ENCODE measurements at regions not wholly inside any gene's neighbourhood (a gene's known extent, or its start where the extent isn't known, plus 50 kb on each side); places are given as distances from the start of the nearest gene placed in this dataset.
"Not testable (repeated sequence)": the region's sequence is repeated elsewhere in the genome, so short reads cannot be mapped to it uniquely, and the experiment has no call there.

DNA sequence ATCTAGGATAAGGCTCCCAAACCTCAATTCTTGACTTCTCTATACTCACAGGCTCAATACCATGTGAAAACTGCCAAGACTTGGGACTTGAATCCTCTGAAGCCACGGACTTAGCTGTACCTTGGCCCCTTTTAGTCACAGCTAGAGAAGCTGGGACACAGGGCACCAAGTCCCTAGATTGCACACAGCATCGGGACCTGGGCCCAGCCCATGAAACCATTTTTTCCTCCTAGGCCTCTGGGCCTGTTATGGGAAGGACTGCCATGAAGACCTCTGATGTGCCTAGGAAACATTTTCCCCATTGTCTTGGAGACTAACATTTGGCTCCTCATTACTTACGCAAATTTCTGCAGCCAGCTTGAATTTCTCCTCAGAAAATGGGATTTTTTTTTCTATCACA, 1011.8 kb upstream of the DDX18 start:
- H2AFZ ChIP-seq (ENCODE audit: low read length) = no peak overlapping the region
- no peak overlapping the region for H3K4me3 ChIP-seq (replicated peaks in 1 of 4; ENCODE audit: control extremely low read depth in 1 of 4, insufficient read depth in 1 of 4, low read depth in 3 of 4, low read length in 4 of 4)
- no peaks in the 10 kb centered on the region for H3K27me3 ChIP-seq (ENCODE audit: control insufficient read depth, insufficient read depth, low read length)
- no peaks in the 10 kb centered on the region for H3K9me3 ChIP-seq (ENCODE audit: control insufficient read depth, insufficient read depth, low read depth, low read length)
- H3K4me2 ChIP-seq (ENCODE audit: extremely low read depth, insufficient read depth, low read length) = no peak overlapping the region
- no peaks in the 10 kb centered on the region for H3K36me3 ChIP-seq (ENCODE audit: control insufficient read depth, insufficient read depth, low read length)
- no peak overlapping the region for H3K27ac ChIP-seq (ENCODE audit: insufficient read depth, low read length)
- TF ChIP-seq, protein P1, sequence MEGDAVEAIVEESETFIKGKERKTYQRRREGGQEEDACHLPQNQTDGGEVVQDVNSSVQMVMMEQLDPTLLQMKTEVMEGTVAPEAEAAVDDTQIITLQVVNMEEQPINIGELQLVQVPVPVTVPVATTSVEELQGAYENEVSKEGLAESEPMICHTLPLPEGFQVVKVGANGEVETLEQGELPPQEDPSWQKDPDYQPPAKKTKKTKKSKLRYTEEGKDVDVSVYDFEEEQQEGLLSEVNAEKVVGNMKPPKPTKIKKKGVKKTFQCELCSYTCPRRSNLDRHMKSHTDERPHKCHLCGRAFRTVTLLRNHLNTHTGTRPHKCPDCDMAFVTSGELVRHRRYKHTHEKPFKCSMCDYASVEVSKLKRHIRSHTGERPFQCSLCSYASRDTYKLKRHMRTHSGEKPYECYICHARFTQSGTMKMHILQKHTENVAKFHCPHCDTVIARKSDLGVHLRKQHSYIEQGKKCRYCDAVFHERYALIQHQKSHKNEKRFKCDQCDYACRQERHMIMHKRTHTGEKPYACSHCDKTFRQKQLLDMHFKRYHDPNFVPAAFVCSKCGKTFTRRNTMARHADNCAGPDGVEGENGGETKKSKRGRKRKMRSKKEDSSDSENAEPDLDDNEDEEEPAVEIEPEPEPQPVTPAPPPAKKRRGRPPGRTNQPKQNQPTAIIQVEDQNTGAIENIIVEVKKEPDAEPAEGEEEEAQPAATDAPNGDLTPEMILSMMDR (conservative IDR thresholded peaks at IDR 0.05 in 1 of 2, IDR thresholded peaks at IDR 0.05 in 1 of 2; ENCODE audit: low read depth in 1 of 2, low read length in 2 of 2) = no peak
- no peak for TF ChIP-seq EZH2 (IDR thresholded peaks at IDR 0.05; ENCODE audit: low read length, missing control alignments)
- no peaks in the 10 kb centered on the region for H3K4me1 ChIP-seq (ENCODE audit: control insufficient read depth, extremely low read depth, insufficient read depth, low read length)
- DNase-seq (ENCODE audit: low read depth in 2 of 2) = no peak
- H3K79me2 ChIP-seq (ENCODE audit: control insufficient read depth, insufficient read depth, low read length) = no peaks in the 10 kb centered on the region
- no peaks in the 10 kb centered on the region for H4K20me1 ChIP-seq (ENCODE audit: control insufficient read depth, extremely low read depth, insufficient read depth, low read length)
- H3K9ac ChIP-seq (ENCODE audit: insufficient read depth, low read length) = no peak overlapping the region

DNA sequence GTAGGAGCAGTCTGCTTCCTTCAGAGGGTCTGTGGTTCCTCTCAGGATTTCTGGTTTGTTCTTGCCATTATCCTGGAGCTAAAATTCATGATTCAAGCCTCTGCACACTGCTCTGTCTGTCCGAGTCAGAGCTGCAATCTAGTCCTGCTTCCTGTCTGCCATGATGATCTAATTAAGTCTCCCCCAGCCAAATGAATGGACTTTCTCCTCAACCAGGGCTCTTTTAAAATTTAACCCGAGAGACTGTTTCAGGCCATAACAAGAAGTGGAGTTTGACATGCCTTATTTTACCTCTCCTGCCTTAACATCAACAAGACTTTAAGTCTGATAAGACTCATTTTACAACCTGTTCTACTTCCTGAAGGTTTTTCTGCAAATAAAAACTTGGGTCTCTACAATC, 1009.6 kb upstream of the DDX18 start:
- Histone ChIP-seq H3K9me3 (ENCODE audit: control insufficient read depth, insufficient read depth, low read depth, low read length) (no peaks in the 10 kb centered on the region), H4K20me1 (ENCODE audit: control insufficient read depth, extremely low read depth, insufficient read depth, low read length) (no peaks in the 10 kb centered on the region), H3K79me2 (ENCODE audit: control insufficient read depth, insufficient read depth, low read length) (no peaks in the 10 kb centered on the region), H3K4me3 (replicated peaks in 1 of 4; ENCODE audit: control extremely low read depth in 1 of 4, insufficient read depth in 1 of 4, low read depth in 3 of 4, low read length in 4 of 4) (no peak overlapping the region), H3K27ac (ENCODE audit: insufficient read depth, low read length) (no peak overlapping the region), H3K4me1 (ENCODE audit: control insufficient read depth, extremely low read depth, insufficient read depth, low read length) (no peaks in the 10 kb centered on the region), H2AFZ (ENCODE audit: low read length) (no peak overlapping the region), H3K27me3 (ENCODE audit: control insufficient read depth, insufficient read depth, low read length) (no peaks in the 10 kb centered on the region), H3K9ac (ENCODE audit: insufficient read depth, low read length) (no peak overlapping the region), H3K4me2 (ENCODE audit: extremely low read depth, insufficient read depth, low read length) (no peak overlapping the region), H3K36me3 (ENCODE audit: control insufficient read depth, insufficient read depth, low read length) (no peaks in the 10 kb centered on the region)
- TF ChIP-seq EZH2 (IDR thresholded peaks at IDR 0.05; ENCODE audit: low read length, missing control alignments) = no peak
- TF ChIP-seq, protein P1 (conservative IDR thresholded peaks at IDR 0.05 in 1 of 2, IDR thresholded peaks at IDR 0.05 in 1 of 2; ENCODE audit: low read depth in 1 of 2, low read length in 2 of 2) = no peak
- no peak for DNase-seq (ENCODE audit: low read depth in 2 of 2)

DNA sequence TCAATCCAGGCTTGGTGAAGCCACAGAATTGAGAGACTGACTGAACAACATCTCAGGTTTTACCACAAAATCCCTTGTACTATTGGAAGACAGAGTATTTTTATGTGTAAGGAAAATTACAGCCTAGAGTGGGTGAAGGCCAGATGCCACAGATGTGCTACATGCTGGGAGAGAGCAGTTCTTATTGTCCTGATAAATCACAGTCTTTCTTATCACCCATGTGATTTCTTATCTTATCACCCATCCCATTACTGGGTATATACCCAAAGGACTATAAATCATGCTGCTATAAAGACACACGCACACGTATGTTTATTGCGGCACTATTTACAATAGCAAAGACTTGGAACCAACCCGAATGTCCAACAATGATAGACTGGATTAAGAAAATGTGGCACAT, 1008.0 kb upstream of the DDX18 start:
- H3K4me2 ChIP-seq (ENCODE audit: extremely low read depth, insufficient read depth, low read length); DNase-seq (ENCODE audit: low read depth in 2 of 2); H3K9ac ChIP-seq (ENCODE audit: insufficient read depth, low read length); H3K4me3 ChIP-seq (replicated peaks in 1 of 4; ENCODE audit: control extremely low read depth in 1 of 4, insufficient read depth in 1 of 4, low read depth in 3 of 4, low read length in 4 of 4); H4K20me1 ChIP-seq (ENCODE audit: control insufficient read depth, extremely low read depth, insufficient read depth, low read length); H3K4me1 ChIP-seq (ENCODE audit: control insufficient read depth, extremely low read depth, insufficient read depth, low read length); H3K36me3 ChIP-seq (ENCODE audit: control insufficient read depth, insufficient read depth, low read length); H3K9me3 ChIP-seq (ENCODE audit: control insufficient read depth, insufficient read depth, low read depth, low read length); H2AFZ ChIP-seq (ENCODE audit: low read length); H3K27ac ChIP-seq (ENCODE audit: insufficient read depth, low read length); H3K79me2 ChIP-seq (ENCODE audit: control insufficient read depth, insufficient read depth, low read length); H3K27me3 ChIP-seq (ENCODE audit: control insufficient read depth, insufficient read depth, low read length): not testable (repeated sequence)

DNA sequence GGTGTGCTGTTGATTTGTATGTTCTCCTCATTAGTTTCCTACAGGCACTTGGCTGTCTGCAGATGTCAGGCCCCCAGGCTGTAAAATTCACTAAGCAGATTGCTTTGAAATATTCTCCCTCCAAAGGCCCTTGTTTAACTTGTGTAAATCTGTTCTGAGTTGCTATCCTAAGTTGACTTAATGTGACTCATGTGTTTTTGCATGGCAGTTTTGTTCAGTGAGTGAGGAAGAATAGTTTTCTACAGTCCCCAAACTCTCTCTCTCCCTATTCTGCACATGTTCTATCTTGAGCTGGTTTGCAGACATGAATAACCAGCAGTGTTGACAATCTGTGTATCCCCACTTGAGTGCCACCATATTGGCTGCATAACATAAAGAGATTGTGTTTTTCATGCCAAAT, 1005.4 kb upstream of the DDX18 start:
- Histone ChIP-seq H2AFZ (ENCODE audit: low read length) (no peak overlapping the region), H3K27me3 (ENCODE audit: control insufficient read depth, insufficient read depth, low read length) (no peaks in the 10 kb centered on the region), H3K9me3 (ENCODE audit: control insufficient read depth, insufficient read depth, low read depth, low read length) (no peaks in the 10 kb centered on the region), H3K36me3 (ENCODE audit: control insufficient read depth, insufficient read depth, low read length) (no peaks in the 10 kb centered on the region), H3K27ac (ENCODE audit: insufficient read depth, low read length) (no peak overlapping the region), H4K20me1 (ENCODE audit: control insufficient read depth, extremely low read depth, insufficient read depth, low read length) (no peaks in the 10 kb centered on the region), H3K4me3 (replicated peaks in 1 of 4; ENCODE audit: control extremely low read depth in 1 of 4, insufficient read depth in 1 of 4, low read depth in 3 of 4, low read length in 4 of 4) (no peak overlapping the region), H3K4me2 (ENCODE audit: extremely low read depth, insufficient read depth, low read length) (no peak overlapping the region), H3K79me2 (ENCODE audit: control insufficient read depth, insufficient read depth, low read length) (no peaks in the 10 kb centered on the region), H3K4me1 (ENCODE audit: control insufficient read depth, extremely low read depth, insufficient read depth, low read length) (no peaks in the 10 kb centered on the region), H3K9ac (ENCODE audit: insufficient read depth, low read length) (no peak overlapping the region)
- no peak for DNase-seq (ENCODE audit: low read depth in 2 of 2)
- TF ChIP-seq, protein P1 (conservative IDR thresholded peaks at IDR 0.05 in 1 of 2, IDR thresholded peaks at IDR 0.05 in 1 of 2; ENCODE audit: low read depth in 1 of 2, low read length in 2 of 2) = no peak
- TF ChIP-seq EZH2 (IDR thresholded peaks at IDR 0.05; ENCODE audit: low read length, missing control alignments) = no peak

Data from fibroblast of lung (primary cell).